Brain microvascular endothelial cell (primary cell): ENCODE measurements at regions not wholly inside any gene's neighbourhood (a gene's known extent, or its start where the extent isn't known, plus 50 kb on each side); places are given as distances from the start of the nearest gene placed in this dataset.

ENCODE experiments used
- DNase-seq: peaks from one replicate; pipeline ENCODE4 v3.0.0-alpha.2; 2020
- H3K27ac ChIP-seq: fragments of 250-450 bp; sonication (Bioruptor Pico); 2 replicates; pipeline ENCODE4 v1.5.1; 2020; ENCODE audit warnings: mild to moderate bottlenecking, moderate library complexity
- H3K27me3 ChIP-seq: fragments of 250-450 bp; sonication (Bioruptor Pico); replicated peaks from 2 replicates; pipeline ENCODE4 v1.5.1; 2020; ENCODE audit warnings: mild to moderate bottlenecking
- H3K36me3 ChIP-seq: fragments of 250-450 bp; sonication (Bioruptor Pico); replicated peaks from 2 replicates; pipeline ENCODE4 v1.5.1; 2020; ENCODE audit warnings: mild to moderate bottlenecking
- H3K4me3 ChIP-seq: 2 replicates; pipeline ENCODE4 v1.5.1; 2011; ENCODE audit warnings: low read depth, mild to moderate bottlenecking, control low read depth, low read length, moderate library complexity
- CTCF ChIP-seq: IDR thresholded peaks from 2 replicates; pipeline ENCODE4 v1.5.1; 2011; ENCODE audit warnings: low read depth, mild to moderate bottlenecking, moderate library complexity, low read length, control low read depth, inconsistent platforms; ENCODE audit errors: missing control alignments
- in situ Hi-C: cut with HindIII; loops from 2 replicates; pipeline ENCODE4 v1.10.0; 2017; ENCODE audit warnings: low sequenced_read_pairs, low pct_ligation_motif_present

GRCh38 chr10:107277591-107277990 lies 113.1 kb upstream of the SORCS1 start:
- DNase-seq, result no peak
- H3K27me3 ChIP-seq, result no peaks in the 10 kb centered on the region
- in situ Hi-C loops, result no loop called here
- H3K27ac ChIP-seq, result no peak overlapping the region
- no peak overlapping the region for H3K4me3 ChIP-seq
- no peak for TF ChIP-seq CTCF
- no peaks in the 10 kb centered on the region for H3K36me3 ChIP-seq

- DNase-seq, result no peak
- no peaks in the 10 kb centered on the region for H3K27me3 ChIP-seq
Observed at GRCh38 chr10:107275806-107276205, 111.3 kb upstream of the SORCS1 start.

GRCh38 chr10:107269626-107270025 lies 105.1 kb upstream of the SORCS1 start:
- Histone ChIP-seq H3K27me3 (no peaks in the 10 kb centered on the region), H3K4me3 (no peak overlapping the region), H3K27ac (no peak overlapping the region), H3K36me3 (no peaks in the 10 kb centered on the region)
- TF ChIP-seq CTCF, result no peak
- in situ Hi-C loops, result no loop called here
- no peak for DNase-seq

More at GRCh38 chr10:107275806-107276205, 111.3 kb upstream of the SORCS1 start:
- no peak overlapping the region for H3K27ac ChIP-seq
- no peaks in the 10 kb centered on the region for H3K36me3 ChIP-seq
- in situ Hi-C loops, result no loop called here
- no peak for TF ChIP-seq CTCF
- no peak overlapping the region for H3K4me3 ChIP-seq

GRCh38 chr10:107264742-107265141 lies 100.2 kb upstream of the SORCS1 start:
- no peaks in the 10 kb centered on the region for H3K36me3 ChIP-seq
- H3K27me3 ChIP-seq, result no peaks in the 10 kb centered on the region
- no peak for TF ChIP-seq CTCF
- DNase-seq, result no peak
- no peak overlapping the region for H3K27ac ChIP-seq
- in situ Hi-C loops, result no loop called here
- H3K4me3 ChIP-seq, result no peak overlapping the region

- TF ChIP-seq CTCF, result no peak
Observed at GRCh38 chr10:107244122-107244521, 79.6 kb upstream of the SORCS1 start.

GRCh38 chr10:107238275-107238674 lies 73.8 kb upstream of the SORCS1 start:
- Histone ChIP-seq H3K27ac (no peak overlapping the region), H3K36me3 (no peaks in the 10 kb centered on the region), H3K27me3 (no peaks in the 10 kb centered on the region), H3K4me3 (no peak overlapping the region)
- no peak for TF ChIP-seq CTCF
- DNase-seq, result no peak
- in situ Hi-C loops, result no loop called here

More at GRCh38 chr10:107244122-107244521, 79.6 kb upstream of the SORCS1 start:
- Histone ChIP-seq H3K27me3 (no peaks in the 10 kb centered on the region), H3K27ac (no peak overlapping the region), H3K4me3 (no peak overlapping the region), H3K36me3 (no peaks in the 10 kb centered on the region)
- no peak for DNase-seq
- in situ Hi-C loops, result no loop called here
